Neural progenitor cell (in vitro differentiated cells): ENCODE measurements at regions not wholly inside any gene's neighbourhood (a gene's known extent, or its start where the extent isn't known, plus 50 kb on each side); places are given as distances from the start of the nearest gene placed in this dataset.

Source experiments
- DNase-seq: peaks from one replicate; pipeline ENCODE4 v3.0.0-alpha.2; 2016; ENCODE audit warnings: low spot score
- H2AFZ ChIP-seq: fragments of 200-600 bp; sonication (generic); replicated peaks from 2 replicates; pipeline ENCODE4 v1.6.1; 2016; ENCODE audit warnings: antibody characterized with exemption
- H3F3A ChIP-seq: fragments of 200-600 bp; sonication (generic); 2 replicates; pipeline ENCODE4 v1.6.1; 2016; ENCODE audit warnings: antibody characterized with exemption, low read depth
- H3K27ac ChIP-seq: fragments of 200-600 bp; sonication (generic); 2 replicates; pipeline ENCODE4 v1.5.1; 2016; ENCODE audit warnings: mild to moderate bottlenecking
- H3K27me3 ChIP-seq: fragments of 200-600 bp; sonication (generic); 2 replicates; pipeline ENCODE4 v1.6.1; 2016; ENCODE audit warnings: mild to moderate bottlenecking, moderate library complexity
- H3K36me3 ChIP-seq: fragments of 200-600 bp; sonication (generic); 2 replicates; pipeline ENCODE4 v1.5.1; 2016
- H3K4me1 ChIP-seq: fragments of 200-600 bp; sonication (generic); 2 replicates; pipeline ENCODE4 v1.6.1; 2016; ENCODE audit warnings: mixed run types
- H3K4me2 ChIP-seq: fragments of 200-600 bp; sonication (generic); 2 replicates; pipeline ENCODE4 v1.6.1; 2016
- H3K4me3 ChIP-seq: fragments of 200-600 bp; sonication (generic); 2 replicates; pipeline ENCODE4 v1.5.1; 2016
- H3K79me2 ChIP-seq: fragments of 200-600 bp; sonication (generic); 2 replicates; pipeline ENCODE4 v1.6.1; 2016; ENCODE audit warnings: low read depth
- H3K9ac ChIP-seq: fragments of 200-600 bp; sonication (generic); 2 replicates; pipeline ENCODE4 v1.6.1; 2016
- H3K9me3 ChIP-seq: fragments of 200-600 bp; sonication (generic); 2 replicates; pipeline ENCODE4 v1.5.1; 2016; ENCODE audit warnings: low read depth
- H4K20me1 ChIP-seq: fragments of 200-600 bp; sonication (generic); 2 replicates; pipeline ENCODE4 v1.6.1; 2016; ENCODE audit warnings: low read depth
- H3K27ac Mint-ChIP-seq: 3 replicates; pipeline ENCODE4 v1.8.0; 2021; ENCODE audit warnings: mixed read lengths
- H3K27me3 Mint-ChIP-seq: 2 replicates; pipeline ENCODE4 v1.8.0; 2022; ENCODE audit warnings: low read depth, mild to moderate bottlenecking, inconsistent platforms, moderate library complexity, mixed read lengths; ENCODE audit not compliant: insufficient read depth
- H3K36me3 Mint-ChIP-seq: 3 replicates; pipeline ENCODE4 v1.8.0; 2021; ENCODE audit warnings: mixed read lengths
- H3K4me1 Mint-ChIP-seq: 3 replicates; pipeline ENCODE4 v1.8.0; 2021; ENCODE audit warnings: mixed read lengths
- H3K4me3 Mint-ChIP-seq: 3 replicates; pipeline ENCODE4 v1.8.0; 2021; ENCODE audit warnings: mild to moderate bottlenecking, moderate library complexity, mixed read lengths
- H3K9me3 Mint-ChIP-seq: 3 replicates; pipeline ENCODE4 v1.8.0; 2020; ENCODE audit warnings: mixed read lengths
- EZH2 ChIP-seq: fragments of 200-600 bp; sonication (generic); IDR thresholded peaks from 2 replicates; pipeline ENCODE4 v1.6.1; 2017; ENCODE audit warnings: antibody characterized with exemption, mild to moderate bottlenecking, moderate library complexity
- EZH2phosphoT487 ChIP-seq: fragments of 200-600 bp; sonication (generic); IDR thresholded peaks from 2 replicates; pipeline ENCODE4 v1.6.1; 2017; ENCODE audit warnings: antibody characterized with exemption
- TF ChIP-seq, protein P1 (sequence below): fragments of 200-600 bp; sonication (generic); IDR thresholded peaks from 2 replicates; pipeline ENCODE4 v1.5.1; 2017; ENCODE audit warnings: antibody characterized with exemption, mild to moderate bottlenecking

DNA sequence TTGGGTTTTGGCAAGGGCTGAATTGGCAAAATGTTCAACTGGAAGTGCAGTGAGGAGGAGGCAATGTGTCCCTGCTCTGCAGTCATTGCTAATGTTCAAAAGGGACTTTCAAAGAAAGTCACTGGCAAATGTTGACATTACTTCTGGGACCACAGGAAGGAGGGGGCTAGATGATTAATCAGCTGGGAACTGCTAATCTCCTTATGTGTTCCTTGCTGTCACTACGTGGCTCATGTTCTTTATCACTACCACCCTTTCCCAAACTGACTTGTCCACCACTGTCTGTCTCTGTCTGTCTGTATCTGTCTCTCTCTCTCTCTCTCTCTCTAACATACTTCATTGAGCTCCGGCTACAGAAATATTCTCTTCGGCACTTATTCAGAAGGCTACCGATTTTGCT is 86.9 kb upstream of the MTPN start:
- Histone ChIP-seq H3K4me3 (no peak overlapping the region), H3K4me1 (peaks cover 4% of the 10 kb centered on the region), H3K4me2 (no peak overlapping the region), H3F3A (no peaks in the 10 kb centered on the region), H3K9ac (no peak overlapping the region), H3K27ac (no peak overlapping the region), H3K27me3 (no peaks in the 10 kb centered on the region), H3K9me3 (no peaks in the 10 kb centered on the region), H3K79me2 (no peaks in the 10 kb centered on the region), H3K36me3 (no peaks in the 10 kb centered on the region), H4K20me1 (no peaks in the 10 kb centered on the region), H2AFZ (no peak overlapping the region)
- no peak for TF ChIP-seq EZH2
- TF ChIP-seq EZH2phosphoT487 = no peak
- TF ChIP-seq, protein P1, sequence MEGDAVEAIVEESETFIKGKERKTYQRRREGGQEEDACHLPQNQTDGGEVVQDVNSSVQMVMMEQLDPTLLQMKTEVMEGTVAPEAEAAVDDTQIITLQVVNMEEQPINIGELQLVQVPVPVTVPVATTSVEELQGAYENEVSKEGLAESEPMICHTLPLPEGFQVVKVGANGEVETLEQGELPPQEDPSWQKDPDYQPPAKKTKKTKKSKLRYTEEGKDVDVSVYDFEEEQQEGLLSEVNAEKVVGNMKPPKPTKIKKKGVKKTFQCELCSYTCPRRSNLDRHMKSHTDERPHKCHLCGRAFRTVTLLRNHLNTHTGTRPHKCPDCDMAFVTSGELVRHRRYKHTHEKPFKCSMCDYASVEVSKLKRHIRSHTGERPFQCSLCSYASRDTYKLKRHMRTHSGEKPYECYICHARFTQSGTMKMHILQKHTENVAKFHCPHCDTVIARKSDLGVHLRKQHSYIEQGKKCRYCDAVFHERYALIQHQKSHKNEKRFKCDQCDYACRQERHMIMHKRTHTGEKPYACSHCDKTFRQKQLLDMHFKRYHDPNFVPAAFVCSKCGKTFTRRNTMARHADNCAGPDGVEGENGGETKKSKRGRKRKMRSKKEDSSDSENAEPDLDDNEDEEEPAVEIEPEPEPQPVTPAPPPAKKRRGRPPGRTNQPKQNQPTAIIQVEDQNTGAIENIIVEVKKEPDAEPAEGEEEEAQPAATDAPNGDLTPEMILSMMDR = no peak
- no peak overlapping the region for H3K4me3 Mint-ChIP-seq
- H3K4me1 Mint-ChIP-seq = peaks cover 10% of the 10 kb centered on the region
- no peak overlapping the region for H3K27ac Mint-ChIP-seq
- no peaks in the 10 kb centered on the region for H3K27me3 Mint-ChIP-seq
- H3K36me3 Mint-ChIP-seq = no peaks in the 10 kb centered on the region
- H3K9me3 Mint-ChIP-seq = no peaks in the 10 kb centered on the region
- no peak for DNase-seq

DNA sequence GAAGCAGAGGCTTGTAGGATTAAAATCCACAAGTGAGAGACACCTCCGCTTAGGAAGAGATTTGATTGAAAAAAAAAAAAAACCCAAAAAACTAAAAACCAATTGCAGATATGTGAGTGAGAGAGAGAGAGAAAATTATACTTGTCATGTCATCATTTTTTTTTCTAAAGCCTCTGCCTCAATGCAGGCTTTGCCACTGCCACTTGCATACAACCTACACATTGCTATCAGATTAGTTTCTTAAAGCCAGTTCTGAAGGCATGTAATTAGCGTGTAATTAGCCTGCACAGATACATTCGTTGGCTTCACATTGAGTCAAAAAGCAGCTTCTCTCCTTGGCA is 86.1 kb upstream of the MTPN start:
- H3K27ac Mint-ChIP-seq = no peak overlapping the region
- H4K20me1 ChIP-seq = no peaks in the 10 kb centered on the region
- no peak overlapping the region for H3K4me3 ChIP-seq
- TF ChIP-seq EZH2 = no peak
- no peak for TF ChIP-seq EZH2phosphoT487
- TF ChIP-seq, protein P1 = no peak
- peaks cover 17% of the 10 kb centered on the region for H3K4me1 Mint-ChIP-seq
- H3K4me2 ChIP-seq = no peak overlapping the region
- no peaks in the 10 kb centered on the region for H3K27me3 Mint-ChIP-seq
- peaks cover 8% of the 10 kb centered on the region for H3K4me1 ChIP-seq
- no peaks in the 10 kb centered on the region for H3K36me3 Mint-ChIP-seq
- no peaks in the 10 kb centered on the region for H3K79me2 ChIP-seq
- H3K9me3 Mint-ChIP-seq = no peaks in the 10 kb centered on the region
- no peak overlapping the region for H3K4me3 Mint-ChIP-seq
- H3K27ac ChIP-seq = no peak overlapping the region
- no peak for DNase-seq
- H3F3A ChIP-seq = no peaks in the 10 kb centered on the region
- H3K27me3 ChIP-seq = no peaks in the 10 kb centered on the region
- no peaks in the 10 kb centered on the region for H3K36me3 ChIP-seq
- H3K9ac ChIP-seq = no peak overlapping the region
- no peak overlapping the region for H2AFZ ChIP-seq
- H3K9me3 ChIP-seq = no peaks in the 10 kb centered on the region

- no peak overlapping the region for H3K27ac ChIP-seq
- H3K4me1 Mint-ChIP-seq = peaks cover 21% of the 10 kb centered on the region
Observed at GRCh38 chr7:136062625-136063325, 85.6 kb upstream of the MTPN start.

More at GRCh38 chr7:136062625-136063325, 85.6 kb upstream of the MTPN start:
- H3K4me3 ChIP-seq = no peak overlapping the region
- H3K4me2 ChIP-seq = no peak overlapping the region
- no peaks in the 10 kb centered on the region for H3K79me2 ChIP-seq
- no peaks in the 10 kb centered on the region for H3F3A ChIP-seq
- TF ChIP-seq EZH2phosphoT487 (no peak), EZH2 (no peak)
- TF ChIP-seq, protein P1 = no peak
- H3K27me3 ChIP-seq = no peaks in the 10 kb centered on the region
- H2AFZ ChIP-seq = no peak overlapping the region
- no peak overlapping the region for H3K4me3 Mint-ChIP-seq
- H3K27me3 Mint-ChIP-seq = no peaks in the 10 kb centered on the region
- H3K4me1 ChIP-seq = peaks cover 11% of the 10 kb centered on the region
- no peaks in the 10 kb centered on the region for H4K20me1 ChIP-seq
- no peaks in the 10 kb centered on the region for H3K9me3 ChIP-seq
- DNase-seq = no peak
- no peak overlapping the region for H3K27ac Mint-ChIP-seq
- H3K36me3 ChIP-seq = no peaks in the 10 kb centered on the region
- no peaks in the 10 kb centered on the region for H3K36me3 Mint-ChIP-seq
- H3K9me3 Mint-ChIP-seq = no peaks in the 10 kb centered on the region
- H3K9ac ChIP-seq = no peak overlapping the region
